Endothelial cell of umbilical vein (primary cell): ENCODE measurements at regions not wholly inside any gene's neighbourhood (a gene's known extent, or its start where the extent isn't known, plus 50 kb on each side); places are given as distances from the start of the nearest gene placed in this dataset.

Experiments
- BruUV-seq: library from RNA; stranded (reverse); fragments of 400-500 nt; replicated peaks from 2 replicates; lab custom pipeline; 2021; lab: Mats Ljungman, UMichigan
- CTCF ChIA-PET: fragments of 300-600, 350-600 bp; sonication (Branson Sonifier 250); formaldehyde crosslinking; loops from one replicate; lab custom pipeline; 2021; ENCODE audit warnings: antibody characterized with exemption, inconsistent platforms; lab: Charles Lee
- POLR2A ChIA-PET: fragments of 300-600, 350-600 bp; sonication (Branson Sonifier 250); formaldehyde crosslinking; loops from one replicate; lab custom pipeline; 2021; ENCODE audit warnings: antibody characterized with exemption, inconsistent platforms; lab: Charles Lee
- DNase-seq: peaks from one replicate; pipeline ENCODE4 v3.0.0-alpha.2; 2011; ENCODE audit warnings: low read depth, low spot score
- FAIRE-seq: peaks from 2 replicates; lab custom pipeline; 2011; peaks lifted over from hg19 to GRCh38; lab: Jason Lieb, UNC
- H2AFZ ChIP-seq: 2 replicates; pipeline ENCODE4 v1.6.0; 2012; ENCODE audit warnings: low read depth, low read length, control low read depth, inconsistent platforms
- H3K27ac ChIP-seq: 2 replicates; pipeline ENCODE4 v1.5.1; 2011; ENCODE audit warnings: low read depth, mild to moderate bottlenecking, control low read depth, low read length, moderate library complexity; ENCODE audit not compliant: insufficient read depth
- H3K27me3 ChIP-seq, 2 experiments: 2 replicates each; pipeline versions ENCODE4 v1.6.0 to v1.6.1; 2011; ENCODE audit warnings: low read length in 2 of 2, mixed read lengths in 1 of 2; ENCODE audit not compliant: control insufficient read depth in 2 of 2, insufficient read depth in 2 of 2
- H3K36me3 ChIP-seq, 2 experiments: 2 replicates in 1 of 2; 3 replicates in 1 of 2; pipeline ENCODE4 v1.5.1; 2011; ENCODE audit warnings: low read length in 2 of 2, mild to moderate bottlenecking in 1 of 2, moderate library complexity in 1 of 2; ENCODE audit not compliant: control insufficient read depth in 2 of 2, insufficient read depth in 2 of 2; ENCODE audit errors: extremely low read depth in 1 of 2
- H3K4me1 ChIP-seq: 3 replicates; pipeline ENCODE4 v1.5.1; 2011; ENCODE audit warnings: mild to moderate bottlenecking, low read length; ENCODE audit not compliant: control insufficient read depth, insufficient read depth; ENCODE audit errors: extremely low read depth
- H3K4me2 ChIP-seq: 2 replicates; pipeline ENCODE4 v1.6.1; 2011; ENCODE audit warnings: low read length, control low read depth, mixed read lengths; ENCODE audit not compliant: insufficient read depth
- H3K4me3 ChIP-seq, 3 experiments: fragments of 200-600 bp in 1 of 3; sonication (generic), shearing (Covaris generic) in 1 of 3; replicated peaks in 1 of 3; 2 replicates each; pipeline ENCODE4 v1.5.1; 2011 to 2016; ENCODE audit warnings: control low read depth in 3 of 3, low read length in 3 of 3, mild to moderate bottlenecking in 2 of 3, inconsistent platforms in 1 of 3, low read depth in 1 of 3, moderate library complexity in 1 of 3; ENCODE audit not compliant: insufficient read depth in 1 of 3
- H3K79me2 ChIP-seq: 2 replicates; pipeline ENCODE4 v1.6.0; 2012; ENCODE audit warnings: low read length, inconsistent platforms; ENCODE audit not compliant: control insufficient read depth, insufficient read depth
- H3K9ac ChIP-seq: replicated peaks from 2 replicates; pipeline ENCODE3; 2011; ENCODE audit warnings: low read length, control low read depth; ENCODE audit not compliant: insufficient read depth; ENCODE audit errors: extremely low read depth
- H3K9me1 ChIP-seq: replicated peaks from 3 replicates; pipeline ENCODE4 v1.6.0; 2011; ENCODE audit warnings: mild to moderate bottlenecking, low read length; ENCODE audit not compliant: control insufficient read depth, insufficient read depth; ENCODE audit errors: extremely low read depth
- H3K9me3 ChIP-seq: replicated peaks from 2 replicates; pipeline ENCODE4 v1.5.1; 2012; ENCODE audit warnings: low read length, inconsistent platforms; ENCODE audit not compliant: control insufficient read depth, insufficient read depth
- H4K20me1 ChIP-seq: replicated peaks from 2 replicates; pipeline ENCODE3; 2011; ENCODE audit warnings: mild to moderate bottlenecking, low read length; ENCODE audit not compliant: control insufficient read depth, insufficient read depth; ENCODE audit errors: extremely low read depth
- CTCF ChIP-seq, 2 donors: IDR thresholded peaks; 1 replicate in 1 of 2; 2 replicates in 1 of 2; pipeline ENCODE4 v1.5.1; 2011; ENCODE audit warnings: low read length in 2 of 2, mild to moderate bottlenecking in 2 of 2, moderate library complexity in 2 of 2, control low read depth in 1 of 2, inconsistent platforms in 1 of 2, low read depth in 1 of 2; ENCODE audit not compliant: insufficient read depth in 1 of 2; ENCODE audit errors: extremely low read depth in 1 of 2
- EZH2 ChIP-seq: IDR thresholded peaks from 2 replicates; pipeline ENCODE4 v1.6.1; 2012; ENCODE audit warnings: borderline replicate concordance, low read depth, mild to moderate bottlenecking, moderate library complexity, low read length, inconsistent platforms; ENCODE audit not compliant: severe bottlenecking
- FOS ChIP-seq: IDR thresholded peaks from 2 replicates; pipeline ENCODE4 v1.6.1; 2011; ENCODE audit warnings: mild to moderate bottlenecking, low read length, moderate library complexity, borderline replicate concordance; ENCODE audit not compliant: insufficient read depth
- GATA2 ChIP-seq: IDR thresholded peaks from 2 replicates; pipeline ENCODE4 v1.7.0; 2011; ENCODE audit warnings: low read depth, mild to moderate bottlenecking, moderate library complexity, mixed read lengths, low read length; ENCODE audit not compliant: insufficient read length, insufficient read depth
- JUN ChIP-seq: IDR thresholded peaks from 2 replicates; pipeline ENCODE4 v1.6.1; 2011; ENCODE audit warnings: borderline replicate concordance, low read depth; ENCODE audit not compliant: insufficient read length, insufficient read depth
- MAX ChIP-seq: IDR thresholded peaks from 2 replicates; pipeline ENCODE4 v1.6.1; 2011; ENCODE audit not compliant: insufficient read depth, insufficient read length
- MYC ChIP-seq: IDR thresholded peaks from one replicate; pipeline ENCODE4 v1.6.1; 2011; ENCODE audit warnings: mild to moderate bottlenecking, low read depth, low read length
- POLR2A ChIP-seq: IDR thresholded peaks from 2 replicates; pipeline ENCODE4 v1.6.1; 2012; ENCODE audit warnings: low read depth, mild to moderate bottlenecking, control low read depth, low read length
- POLR2AphosphoS5 ChIP-seq: IDR thresholded peaks from 2 replicates; pipeline ENCODE4 v1.6.1; 2012; ENCODE audit warnings: low read depth, mild to moderate bottlenecking, control low read depth, low read length, moderate library complexity; ENCODE audit not compliant: insufficient read depth
- dilution Hi-C: fragments of 300-500 bp; cut with MboI; formaldehyde crosslinking; loops from one replicate; pipeline ENCODE4 v1.15.0; 2019; ENCODE audit warnings: low sequenced_read_pairs; ENCODE audit not compliant: extremely low pct_ligation_motif_present
- intact Hi-C: fragments of 100-400 bp; cut with micrococcal nuclease; formaldehyde crosslinking; loops from one replicate; pipeline ENCODE4 v1.10.0; 2022

GRCh38 chr1:234941321-234942011 is 187.2 kb downstream of the TOMM20 start:
- H3K36me3 ChIP-seq, result no peaks in the 10 kb centered on the region
- intact Hi-C loops (no loop called here), dilution Hi-C loops (no loop called here)
- no peak overlapping the region for H3K9ac ChIP-seq
- H3K4me1 ChIP-seq, result no peaks in the 10 kb centered on the region
- no peaks in the 10 kb centered on the region for H4K20me1 ChIP-seq
- POLR2A ChIA-PET, result no interaction called here
- no peaks in the 10 kb centered on the region for H3K9me3 ChIP-seq
- TF ChIP-seq GATA2 (no peak), JUN (no peak), MYC (no peak), EZH2 (no peak), FOS (no peak), CTCF (IDR thresholded peaks at IDR 0.05; ENCODE audit: extremely low read depth in 1 of 2, insufficient read depth in 1 of 2, low read depth in 1 of 2, low read length in 2 of 2) (no peak), MAX (no peak), POLR2AphosphoS5 (no peak), POLR2A (no peak)
- H2AFZ ChIP-seq, result no peak overlapping the region
- H3K27me3 ChIP-seq, result no peaks in the 10 kb centered on the region
- no peak for FAIRE-seq
- CTCF ChIA-PET, result interaction anchor here (0.7 to 1.0 kb wide), 2 partner anchors 10 to 16 kb away, joined by 3 read pairs; no protein-coding TSS in a partner anchor
- BruUV-seq, result no TSS peak
- no peaks in the 10 kb centered on the region for H3K79me2 ChIP-seq
- no peak overlapping the region for H3K4me3 ChIP-seq
- H3K9me1 ChIP-seq, result no peaks in the 10 kb centered on the region
- DNase-seq, result no peak
- H3K4me2 ChIP-seq, result no peak overlapping the region
- no peak overlapping the region for H3K27ac ChIP-seq
